IPS DF 6.9 (cell line): ENCODE measurements at regions not wholly inside any gene's neighbourhood (a gene's known extent, or its start where the extent isn't known, plus 50 kb on each side); places are given as distances from the start of the nearest gene placed in this dataset.
"Not testable (repeated sequence)": the region's sequence is repeated elsewhere in the genome, so short reads cannot be mapped to it uniquely, and the experiment has no call there.

Experiments
- DNase-seq: peaks from one replicate; pipeline ENCODE4 v3.0.0-alpha.2; 2013; ENCODE audit warnings: low read depth, low spot score
- H3K27ac ChIP-seq: one replicate; pipeline ENCODE4 v1.5.1; 2013; ENCODE audit warnings: low read length, control low read depth
- H3K27me3 ChIP-seq: 2 replicates; pipeline ENCODE4 v1.6.1; 2013; ENCODE audit warnings: mild to moderate bottlenecking, low read length; ENCODE audit not compliant: control insufficient read depth, insufficient read depth
- H3K36me3 ChIP-seq: 2 replicates; pipeline ENCODE4 v1.6.1; 2013; ENCODE audit warnings: low read length; ENCODE audit not compliant: control insufficient read depth, insufficient read depth
- H3K4me1 ChIP-seq: 2 replicates; pipeline ENCODE4 v1.6.1; 2013; ENCODE audit warnings: low read length; ENCODE audit not compliant: control insufficient read depth, insufficient read depth
- H3K4me3 ChIP-seq: 2 replicates; pipeline ENCODE4 v1.5.1; 2013; ENCODE audit warnings: mild to moderate bottlenecking, low read length
- H3K9me3 ChIP-seq: 2 replicates; pipeline ENCODE4 v1.6.1; 2013; ENCODE audit warnings: low read length, inconsistent platforms; ENCODE audit not compliant: control insufficient read depth, insufficient read depth
- WGBS: extraction: QIAGEN DNeasy Blood & Tissue Kit; methylation state at CpG from one replicate; pipeline ENCODE4 v1.1.7; 2013; ENCODE audit warnings: mixed read lengths, missing lambda C conversion rate; ENCODE audit not compliant: insufficient read length, insufficient coverage; 5-methylcytosine and 5-hydroxymethylcytosine counted together

DNA sequence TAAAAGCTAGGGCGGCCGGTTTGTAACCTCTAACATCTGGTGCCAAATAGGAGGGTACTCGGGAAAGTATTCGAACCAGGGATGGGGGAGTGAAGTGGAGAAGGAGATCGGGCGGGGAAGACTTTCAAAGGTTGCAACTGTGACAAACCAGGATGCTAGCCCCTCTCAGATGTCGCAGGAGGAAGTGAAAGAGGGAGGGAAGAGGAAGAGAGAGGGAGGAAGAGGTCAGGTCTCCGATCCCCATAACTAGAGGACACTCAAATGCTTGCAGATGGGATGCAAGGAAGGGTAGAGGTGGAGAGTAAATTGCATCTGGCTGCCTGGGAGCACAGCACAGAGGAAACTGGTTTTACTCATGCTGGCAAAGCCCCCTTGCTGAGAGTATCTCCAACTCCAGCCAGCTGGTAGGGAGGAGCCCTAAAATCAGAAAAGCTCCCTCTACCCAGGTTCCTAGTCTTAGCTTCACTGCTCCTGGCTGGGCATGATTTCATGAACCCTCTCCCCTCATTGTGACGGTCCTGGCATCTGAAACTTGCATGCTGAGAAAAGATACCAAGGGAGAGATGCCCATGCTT, 696.7 kb upstream of the TBX3 start:
- Histone ChIP-seq H3K27me3 (no peaks in the 10 kb centered on the region), H3K36me3 (no peaks in the 10 kb centered on the region), H3K4me3 (no peak overlapping the region)

DNA sequence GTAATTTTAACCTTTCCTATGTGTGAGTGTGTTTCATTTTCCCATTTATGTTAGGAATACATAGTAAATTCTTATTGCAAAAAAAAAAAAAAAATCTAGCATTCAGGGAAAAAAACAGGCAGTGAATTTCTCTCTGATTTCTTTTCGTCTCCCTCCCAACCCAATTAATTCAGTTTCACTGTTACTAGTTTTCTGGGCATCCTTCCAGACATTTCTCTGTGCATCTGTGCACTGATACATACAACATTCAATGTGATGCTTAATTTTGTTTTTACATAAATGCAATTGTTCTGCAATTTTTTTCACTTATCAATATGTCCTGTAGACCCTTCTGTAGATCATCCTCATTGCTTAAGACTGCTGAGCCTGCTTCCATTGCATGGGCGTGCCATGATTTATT, 694.3 kb upstream of the TBX3 start:
- Histone ChIP-seq H3K4me1 (peaks cover 1% of the 10 kb centered on the region; the same call in 1 of the 2 replicates), H3K4me3 (no peak overlapping the region), H3K27ac (no peak overlapping the region), H3K27me3 (no peaks in the 10 kb centered on the region), H3K36me3 (no peaks in the 10 kb centered on the region), H3K9me3 (no peaks in the 10 kb centered on the region)
- WGBS, result no CpG with 5 or more reads among the region's 2 CpGs
- DNase-seq, result no peak

More for the DNA sequence above, 696.7 kb upstream of the TBX3 start:
- no peak for DNase-seq
- Histone ChIP-seq H3K27ac (no peak overlapping the region), H3K4me1 (peaks cover 1% of the 10 kb centered on the region; the same call in 1 of the 2 replicates), H3K9me3 (no peaks in the 10 kb centered on the region)
- no CpG with 5 or more reads among the region's 9 CpGs for WGBS

DNA sequence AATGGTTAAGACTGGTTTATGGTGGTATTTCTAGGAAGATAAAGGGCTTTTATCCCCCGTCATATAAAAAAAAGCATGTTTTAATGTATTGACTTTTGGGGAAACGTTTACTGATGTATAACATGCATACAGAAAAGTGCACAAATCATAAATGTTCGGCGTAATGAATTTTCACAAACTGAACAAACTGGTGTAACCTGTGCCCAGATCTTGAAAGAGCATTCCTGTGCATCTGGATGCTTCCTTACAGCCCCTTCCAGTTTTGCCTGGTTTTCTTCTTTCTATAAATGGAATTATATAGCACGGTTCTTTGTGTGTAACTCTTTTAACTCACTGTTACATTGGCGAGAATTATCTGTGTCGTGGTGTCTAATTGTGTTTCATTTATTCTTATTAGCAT, 693.8 kb upstream of the TBX3 start:
- Histone ChIP-seq H3K4me3 (no peak overlapping the region), H3K4me1 (peaks cover 1% of the 10 kb centered on the region; the same call in 1 of the 2 replicates), H3K9me3 (no peaks in the 10 kb centered on the region), H3K27me3 (no peaks in the 10 kb centered on the region), H3K36me3 (no peaks in the 10 kb centered on the region), H3K27ac (no peak overlapping the region)
- DNase-seq, result no peak
- WGBS, result no CpG with 5 or more reads among the region's 7 CpGs

DNA sequence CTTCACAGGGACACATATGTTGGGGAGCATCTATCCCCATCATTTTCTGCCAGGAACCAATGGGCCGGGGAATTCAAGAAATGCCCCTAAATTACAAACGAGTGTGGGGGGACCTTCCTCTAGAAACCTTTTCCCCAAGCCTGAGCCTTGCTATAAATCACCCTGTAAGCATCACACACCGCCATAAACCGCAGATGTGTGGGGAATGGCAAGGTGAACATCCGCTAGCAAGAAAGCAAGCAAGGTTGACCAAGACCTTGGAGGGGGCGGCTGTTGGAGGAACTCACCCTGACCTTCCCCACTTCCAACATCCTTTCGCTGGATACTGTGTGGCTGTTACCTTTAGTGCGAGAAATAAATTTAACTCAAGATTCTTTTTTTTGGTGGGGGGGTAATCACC, 693.3 kb upstream of the TBX3 start:
- no peaks in the 10 kb centered on the region for H3K9me3 ChIP-seq
- H3K4me3 ChIP-seq, result no peak overlapping the region
- H3K4me1 ChIP-seq, result peaks cover 1% of the 10 kb centered on the region; the same call in 1 of the 2 replicates
- H3K36me3 ChIP-seq, result no peaks in the 10 kb centered on the region
- no peaks in the 10 kb centered on the region for H3K27me3 ChIP-seq
- DNase-seq, result no peak
- H3K27ac ChIP-seq, result no peak overlapping the region
- WGBS, result no CpG with 5 or more reads among the region's 8 CpGs

DNA sequence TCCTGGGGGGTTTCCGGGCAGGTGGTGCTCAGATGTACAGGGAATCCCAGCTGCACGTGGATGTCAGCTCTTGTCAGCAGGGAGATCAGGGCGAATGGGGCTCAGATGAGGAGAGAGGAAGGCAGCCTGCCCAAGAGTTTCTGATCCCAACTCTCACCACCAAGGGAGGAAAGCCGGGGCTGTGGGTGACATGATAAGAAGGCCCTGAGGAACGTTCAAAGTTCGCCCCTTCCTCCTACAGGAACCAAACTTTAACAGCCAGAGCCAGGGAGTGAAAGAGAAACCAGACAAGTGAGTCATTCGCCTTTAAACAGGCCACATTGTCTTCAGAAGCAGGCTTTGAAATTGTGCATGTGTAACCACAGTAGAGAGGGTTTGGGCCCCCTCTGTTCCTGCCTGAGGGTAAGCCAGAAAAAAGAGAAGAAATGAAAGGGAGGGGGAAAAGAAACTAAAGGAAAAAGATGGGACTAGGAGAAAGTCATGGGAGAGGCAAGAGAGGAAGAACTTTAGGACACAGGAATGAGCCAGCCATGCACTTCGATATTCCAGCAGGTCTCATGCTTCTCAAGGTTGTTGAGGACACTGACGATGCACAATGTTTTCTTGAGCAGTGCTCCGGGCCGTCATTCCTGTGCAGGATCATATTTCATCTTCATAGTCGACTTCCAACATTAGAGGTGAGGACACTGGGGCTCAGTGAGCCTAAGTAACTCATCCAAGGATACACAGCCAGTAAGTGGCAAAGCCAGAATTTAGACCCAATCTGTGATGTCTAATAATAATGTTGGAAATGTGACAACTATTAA, 691.4 kb upstream of the TBX3 start:
- no peak overlapping the region for H3K4me3 ChIP-seq
- H3K4me1 ChIP-seq, result no peaks in the 10 kb centered on the region
- WGBS, result no CpG with 5 or more reads among the region's 12 CpGs
- no peak overlapping the region for H3K27ac ChIP-seq
- no peaks in the 10 kb centered on the region for H3K27me3 ChIP-seq
- H3K9me3 ChIP-seq, result no peaks in the 10 kb centered on the region
- no peaks in the 10 kb centered on the region for H3K36me3 ChIP-seq
- DNase-seq, result no peak

DNA sequence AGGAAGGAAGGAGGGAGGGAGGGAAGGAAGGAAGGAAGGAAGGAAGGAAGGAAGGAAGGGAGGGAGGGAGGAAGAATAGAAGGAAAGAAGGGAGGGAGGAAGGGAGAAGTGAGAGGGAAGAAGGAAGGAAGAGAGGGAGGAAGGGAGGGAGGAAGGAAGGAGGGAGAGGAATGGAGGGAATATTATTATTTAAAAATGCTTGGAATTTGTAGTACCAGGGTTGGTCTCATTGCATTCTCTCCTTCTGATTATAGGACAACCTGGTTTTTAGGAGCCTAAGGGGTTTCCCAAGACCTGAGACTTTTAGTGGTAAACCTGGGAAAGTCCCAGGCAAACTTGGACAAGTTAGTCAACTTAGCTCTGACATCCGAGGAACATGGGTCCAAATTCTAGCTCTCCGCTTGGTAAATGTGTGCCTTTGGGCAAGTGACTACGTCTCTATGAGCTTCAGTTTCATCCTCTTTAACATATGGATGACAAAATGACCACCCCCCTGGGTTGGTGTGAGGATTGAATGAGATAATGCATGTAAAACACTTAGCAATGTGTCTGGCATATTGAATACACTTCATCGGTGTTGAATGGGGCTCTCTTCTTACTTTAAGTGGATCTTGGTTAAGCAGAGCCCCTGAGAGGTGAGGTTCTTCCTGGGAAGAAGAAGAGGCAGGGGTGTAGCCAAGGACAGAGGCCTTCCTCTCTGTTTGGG, 690.7 kb upstream of the TBX3 start:
- H3K4me3 ChIP-seq, result no peak overlapping the region
- H3K36me3 ChIP-seq, result no peaks in the 10 kb centered on the region
- no peaks in the 10 kb centered on the region for H3K4me1 ChIP-seq
- no peaks in the 10 kb centered on the region for H3K9me3 ChIP-seq
- H3K27ac ChIP-seq, result no peak overlapping the region
- no CpG with 5 or more reads among the region's 4 CpGs for WGBS
- no peaks in the 10 kb centered on the region for H3K27me3 ChIP-seq
- no peak for DNase-seq

DNA sequence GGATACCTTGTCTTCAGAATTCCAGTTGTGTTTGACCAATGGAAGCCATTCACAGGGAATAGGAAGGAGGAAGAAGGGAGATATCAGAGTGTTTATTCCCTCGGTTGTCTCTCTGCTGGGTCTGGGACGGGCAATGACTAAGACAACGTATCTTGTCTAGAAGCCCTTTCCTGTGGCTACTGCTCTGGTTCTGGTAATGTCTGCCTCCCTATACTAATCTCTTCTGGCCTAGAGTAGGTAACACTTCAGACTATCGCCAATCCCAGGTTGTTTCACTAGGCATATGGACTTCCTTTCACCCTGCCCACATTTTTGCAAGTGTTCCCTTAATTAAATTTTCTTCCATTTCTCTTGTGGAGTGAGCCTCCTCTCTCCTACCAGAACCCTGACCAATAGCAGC, 687.7 kb upstream of the TBX3 start:
- no CpG with 5 or more reads among the region's 4 CpGs for WGBS

DNA sequence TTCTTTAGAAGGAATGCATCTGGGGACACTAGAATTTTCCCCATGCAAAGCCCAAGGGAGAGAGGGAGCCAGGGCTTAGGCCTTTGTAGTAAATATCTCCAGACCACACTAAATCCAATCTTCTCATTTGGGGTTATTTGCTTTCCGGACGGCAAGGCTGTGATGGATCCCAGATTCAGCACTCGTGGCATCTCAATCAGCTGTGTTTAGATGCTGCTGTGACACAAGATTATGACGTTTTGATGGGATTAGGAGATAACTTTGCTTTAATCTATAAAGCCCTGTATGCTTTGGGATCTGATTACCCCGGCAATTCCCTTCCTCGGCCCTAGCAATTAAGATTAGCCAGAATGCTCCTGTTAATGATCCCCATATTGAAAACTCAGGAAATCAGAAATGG, 686.7 kb upstream of the TBX3 start:
- Histone ChIP-seq H3K4me1 (no peaks in the 10 kb centered on the region), H3K36me3 (no peaks in the 10 kb centered on the region), H3K4me3 (no peak overlapping the region), H3K9me3 (no peaks in the 10 kb centered on the region), H3K27ac (no peak overlapping the region), H3K27me3 (no peaks in the 10 kb centered on the region)
- no peak for DNase-seq
- no CpG with 5 or more reads among the region's 6 CpGs for WGBS

More for the DNA sequence above, 687.7 kb upstream of the TBX3 start:
- no peak for DNase-seq
- no peaks in the 10 kb centered on the region for H3K9me3 ChIP-seq
- no peak overlapping the region for H3K4me3 ChIP-seq
- no peak overlapping the region for H3K27ac ChIP-seq
- H3K36me3 ChIP-seq, result no peaks in the 10 kb centered on the region
- H3K4me1 ChIP-seq, result no peaks in the 10 kb centered on the region
- no peaks in the 10 kb centered on the region for H3K27me3 ChIP-seq

DNA sequence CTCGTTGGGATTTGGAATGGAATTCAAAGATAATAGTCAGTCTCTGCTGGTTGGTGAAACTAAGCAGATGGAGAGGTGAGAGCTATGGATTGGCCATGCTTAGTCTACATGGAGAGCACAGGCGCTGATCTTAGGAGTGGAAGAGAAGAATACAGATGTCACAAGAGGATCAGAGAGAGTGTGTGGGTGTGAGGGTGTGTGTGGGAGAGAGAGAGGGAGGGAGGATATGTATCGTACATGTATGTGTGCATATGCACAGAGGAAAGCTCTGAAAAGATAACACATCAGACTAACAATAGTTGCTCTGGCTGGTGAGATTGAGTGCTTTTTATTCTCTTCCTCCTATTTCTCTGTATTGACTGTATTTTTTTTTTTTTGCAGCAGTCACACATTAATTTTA, 686.2 kb upstream of the TBX3 start:
- Histone ChIP-seq H3K4me3 (no peak overlapping the region), H3K36me3 (no peaks in the 10 kb centered on the region), H3K9me3 (no peaks in the 10 kb centered on the region), H3K27ac (no peak overlapping the region), H3K4me1 (no peaks in the 10 kb centered on the region), H3K27me3 (no peaks in the 10 kb centered on the region)
- no peak for DNase-seq
- WGBS, result 100% methylated on average over 1 of the region's 3 CpGs

DNA sequence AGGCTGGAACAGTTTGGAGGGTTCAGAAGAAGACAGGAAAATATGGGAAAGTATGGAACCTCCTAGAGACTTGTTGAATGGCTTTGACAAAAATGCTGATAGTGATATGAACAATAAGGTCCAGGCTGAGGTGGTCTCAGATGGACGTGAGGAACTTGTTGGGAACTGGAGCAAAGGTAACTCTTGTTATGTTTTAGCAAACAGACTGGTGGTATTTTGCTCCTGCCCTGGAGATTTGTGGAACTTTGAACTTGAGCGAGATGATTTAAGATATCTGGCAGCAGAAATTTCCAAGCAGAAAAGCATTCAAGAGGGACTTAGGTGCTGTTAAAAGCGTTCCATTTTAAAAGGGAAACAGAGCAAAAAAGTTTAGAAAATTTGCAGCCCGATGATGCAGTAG, 682.3 kb upstream of the TBX3 start:
- no CpG with 5 or more reads among the region's 4 CpGs for WGBS
- not testable (repeated sequence) for DNase-seq, H3K4me3 ChIP-seq, H3K27ac ChIP-seq, H3K9me3 ChIP-seq, H3K4me1 ChIP-seq, H3K36me3 ChIP-seq, H3K27me3 ChIP-seq
